ENCODE measurements at regions not wholly inside any gene's neighbourhood (a gene's known extent, or its start where the extent isn't known, plus 50 kb on each side); places are given as distances from the start of the nearest gene placed in this dataset.

- DNase-seq, result no peak
These were observed 127.9 kb upstream of the STT3B start for GRCh38 chr3:31404871-31405270.

GRCh38 chr3:31405515-31405914, 127.2 kb upstream of the STT3B start:
- DNase-seq, result no peak

- no peak for DNase-seq
These were observed 125.8 kb upstream of the STT3B start for GRCh38 chr3:31406896-31407295.

GRCh38 chr3:31407665-31408064, 125.1 kb upstream of the STT3B start:
- DNase-seq, result no peak

GRCh38 chr3:31408720-31409119, 124.0 kb upstream of the STT3B start:
- no peak for DNase-seq

- DNase-seq, result no peak
These were observed 123.3 kb upstream of the STT3B start for GRCh38 chr3:31409389-31409788.

- DNase-seq, result no peak
These were observed 122.9 kb upstream of the STT3B start for GRCh38 chr3:31409866-31410265.

GRCh38 chr3:31410411-31410810, 122.3 kb upstream of the STT3B start:
- no peak for DNase-seq

- DNase-seq, result no peak
These were observed 119.9 kb upstream of the STT3B start for GRCh38 chr3:31412832-31413231.

GRCh38 chr3:31413515-31413914, 119.2 kb upstream of the STT3B start:
- DNase-seq, result no peak

- no peak for DNase-seq
These were observed 115.7 kb upstream of the STT3B start for GRCh38 chr3:31416980-31417379.

- no peak for DNase-seq
These were observed 115.2 kb upstream of the STT3B start for GRCh38 chr3:31417486-31417885.

GRCh38 chr3:31420311-31420710, 112.4 kb upstream of the STT3B start:
- DNase-seq, result no peak

- no peak for DNase-seq
These were observed 111.2 kb upstream of the STT3B start for GRCh38 chr3:31421314-31422048.

GRCh38 chr3:31422237-31422636, 110.5 kb upstream of the STT3B start:
- no peak for DNase-seq

GRCh38 chr3:31423482-31423881, 109.2 kb upstream of the STT3B start:
- no peak for DNase-seq

- no peak for DNase-seq
These were observed 107.3 kb upstream of the STT3B start for GRCh38 chr3:31425401-31425800.

- DNase-seq, result no peak
These were observed 105.1 kb upstream of the STT3B start for GRCh38 chr3:31427623-31428022.

- DNase-seq, result no peak
These were observed 101.4 kb upstream of the STT3B start for GRCh38 chr3:31431321-31431720.

- DNase-seq, result no peak
These were observed 99.6 kb upstream of the STT3B start for GRCh38 chr3:31432897-31433678.

- no peak for DNase-seq
These were observed 99.1 kb upstream of the STT3B start for GRCh38 chr3:31433679-31433992.

- DNase-seq, result no peak
These were observed 97.9 kb upstream of the STT3B start for GRCh38 chr3:31434819-31435218.

GRCh38 chr3:31436830-31437229, 95.9 kb upstream of the STT3B start:
- no peak for DNase-seq

- DNase-seq, result no peak
These were observed 94.0 kb upstream of the STT3B start for GRCh38 chr3:31438742-31439141.
